ENCODE measurements at regions not wholly inside any gene's neighbourhood (a gene's known extent, or its start where the extent isn't known, plus 50 kb on each side); places are given as distances from the start of the nearest gene placed in this dataset.

DNA sequence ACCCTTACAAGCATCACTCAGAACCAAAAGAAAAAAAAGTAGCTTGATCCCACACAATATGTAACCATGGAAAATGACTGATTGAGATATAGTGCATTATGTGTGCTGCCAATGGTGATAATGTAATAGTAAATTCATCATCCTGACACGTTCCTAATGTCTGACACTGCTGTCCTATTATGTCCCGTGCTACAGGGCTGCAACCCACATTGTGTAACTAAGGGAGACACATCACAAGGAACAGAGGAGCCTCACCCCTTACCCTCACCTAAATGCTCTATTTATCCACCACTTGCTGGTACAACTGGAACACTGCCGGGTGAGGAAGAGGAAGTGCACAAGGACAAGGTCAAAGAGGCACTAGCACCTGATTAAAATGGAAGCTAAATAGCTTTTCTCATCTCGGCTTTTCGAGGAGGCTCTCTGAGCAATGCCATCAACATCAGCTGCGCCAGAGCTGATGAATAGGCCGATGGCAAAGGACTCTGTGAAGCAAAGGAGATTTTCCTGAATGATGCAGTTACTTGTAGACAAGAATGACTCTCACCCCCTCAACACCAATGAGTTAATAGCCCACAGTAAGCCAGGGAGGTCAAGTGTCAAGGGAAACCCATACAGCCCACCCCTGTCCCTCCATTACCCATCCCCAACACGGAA is 181.6 kb downstream of the HNRNPD start:
- TF ChIP-seq, protein P1, sequence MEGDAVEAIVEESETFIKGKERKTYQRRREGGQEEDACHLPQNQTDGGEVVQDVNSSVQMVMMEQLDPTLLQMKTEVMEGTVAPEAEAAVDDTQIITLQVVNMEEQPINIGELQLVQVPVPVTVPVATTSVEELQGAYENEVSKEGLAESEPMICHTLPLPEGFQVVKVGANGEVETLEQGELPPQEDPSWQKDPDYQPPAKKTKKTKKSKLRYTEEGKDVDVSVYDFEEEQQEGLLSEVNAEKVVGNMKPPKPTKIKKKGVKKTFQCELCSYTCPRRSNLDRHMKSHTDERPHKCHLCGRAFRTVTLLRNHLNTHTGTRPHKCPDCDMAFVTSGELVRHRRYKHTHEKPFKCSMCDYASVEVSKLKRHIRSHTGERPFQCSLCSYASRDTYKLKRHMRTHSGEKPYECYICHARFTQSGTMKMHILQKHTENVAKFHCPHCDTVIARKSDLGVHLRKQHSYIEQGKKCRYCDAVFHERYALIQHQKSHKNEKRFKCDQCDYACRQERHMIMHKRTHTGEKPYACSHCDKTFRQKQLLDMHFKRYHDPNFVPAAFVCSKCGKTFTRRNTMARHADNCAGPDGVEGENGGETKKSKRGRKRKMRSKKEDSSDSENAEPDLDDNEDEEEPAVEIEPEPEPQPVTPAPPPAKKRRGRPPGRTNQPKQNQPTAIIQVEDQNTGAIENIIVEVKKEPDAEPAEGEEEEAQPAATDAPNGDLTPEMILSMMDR (optimal IDR thresholded peaks at IDR 0.05 in 1 of 3, IDR thresholded peaks at IDR 0.05 in 1 of 3, conservative IDR thresholded peaks at IDR 0.05 in 1 of 3; ENCODE audit: extremely low read depth in 1 of 3, insufficient read depth in 2 of 3, low read length in 3 of 3): no peak
- TF ChIP-seq EZH2 (IDR thresholded peaks at IDR 0.05; ENCODE audit: low read length): no peak

Measured in keratinocyte (primary cell).